ENCODE measurements at regions not wholly inside any gene's neighbourhood (a gene's known extent, or its start where the extent isn't known, plus 50 kb on each side); places are given as distances from the start of the nearest gene placed in this dataset.

DNA sequence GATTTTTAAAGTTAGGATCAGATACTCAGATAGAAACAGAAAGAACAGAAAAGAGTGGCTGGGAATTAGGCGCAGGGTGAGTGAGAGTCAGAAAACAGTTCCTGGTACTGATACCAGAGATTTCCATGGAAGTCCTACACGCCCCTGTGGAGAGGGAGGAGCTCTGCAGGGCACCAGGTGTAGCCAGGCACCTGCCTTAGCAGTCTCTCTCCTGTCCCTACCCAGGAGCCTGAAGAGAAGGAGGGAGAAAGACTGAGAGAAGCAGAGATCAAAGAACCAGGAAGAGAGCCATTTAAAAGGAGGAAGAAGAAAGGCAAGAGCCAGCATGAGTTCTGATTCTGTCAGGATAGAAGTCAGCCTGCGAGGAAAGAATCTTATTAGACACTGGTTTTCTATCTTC, 65.0 kb downstream of the CBLN1 start:
- no peaks in the 10 kb centered on the region for H3K4me1 ChIP-seq
- no peaks in the 10 kb centered on the region for H3K4me1 Mint-ChIP-seq (ENCODE audit: low read depth, unreplicated experiment)
- no peak overlapping the region for H3K27ac Mint-ChIP-seq (ENCODE audit: unreplicated experiment)
- no peaks in the 10 kb centered on the region for H3K36me3 Mint-ChIP-seq (ENCODE audit: insufficient read depth, unreplicated experiment)
- no peaks in the 10 kb centered on the region for H3K36me3 ChIP-seq (ENCODE audit: control insufficient read depth, insufficient read depth, low read length)
- no peaks in the 10 kb centered on the region for H3K27me3 ChIP-seq (replicated peaks; ENCODE audit: control insufficient read depth, insufficient read depth, low read length)
- no peaks in the 10 kb centered on the region for H3K9me3 Mint-ChIP-seq (ENCODE audit: unreplicated experiment)
- H3K4me3 Mint-ChIP-seq (ENCODE audit: unreplicated experiment) = no peak overlapping the region
- H3K4me3 ChIP-seq (ENCODE audit: low read depth, low read length) = no peak overlapping the region
- intact Hi-C loops (cut with micrococcal nuclease; ENCODE audit: unreplicated experiment) = no loop called here
- no peak for DNase-seq
- no peaks in the 10 kb centered on the region for H3K9me3 ChIP-seq
- peaks cover 13% of the 10 kb centered on the region for H3K27me3 Mint-ChIP-seq (ENCODE audit: insufficient read depth, unreplicated experiment)
- TF ChIP-seq, protein P1, sequence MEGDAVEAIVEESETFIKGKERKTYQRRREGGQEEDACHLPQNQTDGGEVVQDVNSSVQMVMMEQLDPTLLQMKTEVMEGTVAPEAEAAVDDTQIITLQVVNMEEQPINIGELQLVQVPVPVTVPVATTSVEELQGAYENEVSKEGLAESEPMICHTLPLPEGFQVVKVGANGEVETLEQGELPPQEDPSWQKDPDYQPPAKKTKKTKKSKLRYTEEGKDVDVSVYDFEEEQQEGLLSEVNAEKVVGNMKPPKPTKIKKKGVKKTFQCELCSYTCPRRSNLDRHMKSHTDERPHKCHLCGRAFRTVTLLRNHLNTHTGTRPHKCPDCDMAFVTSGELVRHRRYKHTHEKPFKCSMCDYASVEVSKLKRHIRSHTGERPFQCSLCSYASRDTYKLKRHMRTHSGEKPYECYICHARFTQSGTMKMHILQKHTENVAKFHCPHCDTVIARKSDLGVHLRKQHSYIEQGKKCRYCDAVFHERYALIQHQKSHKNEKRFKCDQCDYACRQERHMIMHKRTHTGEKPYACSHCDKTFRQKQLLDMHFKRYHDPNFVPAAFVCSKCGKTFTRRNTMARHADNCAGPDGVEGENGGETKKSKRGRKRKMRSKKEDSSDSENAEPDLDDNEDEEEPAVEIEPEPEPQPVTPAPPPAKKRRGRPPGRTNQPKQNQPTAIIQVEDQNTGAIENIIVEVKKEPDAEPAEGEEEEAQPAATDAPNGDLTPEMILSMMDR (IDR thresholded peaks at IDR 0.05; ENCODE audit: insufficient read depth in 1 of 2, low read depth in 1 of 2, low read length in 1 of 2, severe bottlenecking in 1 of 2, unreplicated experiment in 1 of 2) = no peak
- ChIA-PET POLR2A (no interaction called here), CTCF (no interaction called here)
- no TSS peak for BruUV-seq (replicated peaks)

DNA sequence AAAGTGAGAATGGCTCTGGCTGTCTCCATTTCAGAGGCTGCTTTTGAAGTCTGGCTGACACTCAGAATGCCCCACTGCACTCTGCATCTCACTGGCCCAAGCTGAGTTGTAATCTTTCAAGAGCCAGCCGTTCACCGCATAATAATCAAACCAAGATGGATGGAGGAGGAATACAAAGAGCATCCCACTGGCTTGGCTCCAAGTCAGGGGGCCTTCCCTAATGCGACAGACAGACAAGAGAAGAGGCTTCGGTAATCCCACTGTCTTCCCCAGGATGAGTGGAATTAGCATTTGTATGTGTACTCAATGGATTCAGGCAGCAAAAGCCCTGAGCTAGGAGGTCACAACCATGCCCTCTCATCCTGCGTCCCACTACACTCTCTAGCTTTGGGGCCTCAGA, 68.0 kb downstream of the CBLN1 start:
- H3K36me3 ChIP-seq (ENCODE audit: control insufficient read depth, insufficient read depth, low read length) = no peaks in the 10 kb centered on the region
- Mint-ChIP-seq H3K9me3 (ENCODE audit: unreplicated experiment) (no peaks in the 10 kb centered on the region), H3K27ac (ENCODE audit: unreplicated experiment) (no peak overlapping the region), H3K27me3 (ENCODE audit: insufficient read depth, unreplicated experiment) (peaks cover 14% of the 10 kb centered on the region), H3K4me3 (ENCODE audit: unreplicated experiment) (no peak overlapping the region), H3K4me1 (ENCODE audit: low read depth, unreplicated experiment) (no peaks in the 10 kb centered on the region), H3K36me3 (ENCODE audit: insufficient read depth, unreplicated experiment) (no peaks in the 10 kb centered on the region)
- no peak overlapping the region for H3K4me3 ChIP-seq (ENCODE audit: low read depth, low read length)
- ChIA-PET POLR2A (no interaction called here), CTCF (no interaction called here)
- TF ChIP-seq, protein P1 (IDR thresholded peaks at IDR 0.05; ENCODE audit: insufficient read depth in 1 of 2, low read depth in 1 of 2, low read length in 1 of 2, severe bottlenecking in 1 of 2, unreplicated experiment in 1 of 2) = no peak
- H3K4me1 ChIP-seq = no peaks in the 10 kb centered on the region
- intact Hi-C loops (cut with micrococcal nuclease; ENCODE audit: unreplicated experiment) = no loop called here
- no TSS peak for BruUV-seq (replicated peaks)
- H3K27me3 ChIP-seq (replicated peaks; ENCODE audit: control insufficient read depth, insufficient read depth, low read length) = no peaks in the 10 kb centered on the region
- no peak for DNase-seq
- H3K9me3 ChIP-seq = no peaks in the 10 kb centered on the region

DNA sequence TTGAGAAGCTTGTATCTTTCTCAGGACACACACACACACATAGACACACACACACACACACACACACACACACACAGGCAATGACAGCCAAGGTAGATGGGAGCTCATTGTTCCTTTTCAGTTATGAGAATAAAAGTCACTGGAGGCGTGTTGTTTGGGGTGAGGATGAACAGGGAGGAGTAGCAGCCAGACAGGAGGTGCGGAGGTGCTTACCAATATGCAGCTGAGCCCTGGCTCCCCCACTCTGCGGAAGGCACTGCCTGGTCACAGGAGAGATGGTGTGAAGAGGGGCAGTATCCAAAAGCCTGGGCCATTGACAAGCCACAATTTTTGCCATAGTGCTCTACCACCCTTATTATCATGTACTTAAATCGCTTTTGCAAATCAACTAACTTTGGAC, 77.4 kb downstream of the CBLN1 start:
- no peaks in the 10 kb centered on the region for H3K4me1 Mint-ChIP-seq (ENCODE audit: low read depth, unreplicated experiment)
- BruUV-seq (replicated peaks) = no TSS peak
- H3K27me3 Mint-ChIP-seq (ENCODE audit: insufficient read depth, unreplicated experiment) = peaks cover 14% of the 10 kb centered on the region
- intact Hi-C loops (cut with micrococcal nuclease; ENCODE audit: unreplicated experiment) = no loop called here
- Histone ChIP-seq H3K4me3 (ENCODE audit: low read depth, low read length) (no peak overlapping the region), H3K27me3 (replicated peaks; ENCODE audit: control insufficient read depth, insufficient read depth, low read length) (no peaks in the 10 kb centered on the region), H3K4me1 (no peaks in the 10 kb centered on the region), H3K36me3 (ENCODE audit: control insufficient read depth, insufficient read depth, low read length) (no peaks in the 10 kb centered on the region), H3K9me3 (no peaks in the 10 kb centered on the region)
- no peak overlapping the region for H3K4me3 Mint-ChIP-seq (ENCODE audit: unreplicated experiment)
- TF ChIP-seq, protein P1 (IDR thresholded peaks at IDR 0.05; ENCODE audit: insufficient read depth in 1 of 2, low read depth in 1 of 2, low read length in 1 of 2, severe bottlenecking in 1 of 2, unreplicated experiment in 1 of 2) = no peak
- ChIA-PET POLR2A (no interaction called here), CTCF (no interaction called here)
- H3K9me3 Mint-ChIP-seq (ENCODE audit: unreplicated experiment) = no peaks in the 10 kb centered on the region
- no peak for DNase-seq
- H3K36me3 Mint-ChIP-seq (ENCODE audit: insufficient read depth, unreplicated experiment) = no peaks in the 10 kb centered on the region
- H3K27ac Mint-ChIP-seq (ENCODE audit: unreplicated experiment) = no peak overlapping the region

Data from Caco-2 (cell line).